HepG2 (cell line): ENCODE measurements at regions not wholly inside any gene's neighbourhood (a gene's known extent, or its start where the extent isn't known, plus 50 kb on each side); places are given as distances from the start of the nearest gene placed in this dataset.
A peak's percentile ranks its signal among the peaks of the same experiment; 100 is the strongest.

ENCODE experiments used
- ATAC-seq: fragments of 200-7000 bp; cut with Tn5 transposase; 3 replicates; pipeline ENCODE4 v1.9.1; 2020; ENCODE audit warnings: mild to moderate bottlenecking, moderate library complexity
- BruUV-seq: library from RNA; stranded (reverse); fragments of 400-500 nt; replicated peaks from 2 replicates; lab custom pipeline; 2021; lab: Mats Ljungman, UMichigan
- CTCF ChIA-PET: fragments of 300-600 bp; formaldehyde crosslinking; extraction: SDS; loops from one replicate; lab custom pipeline; 2021; ENCODE audit warnings: low total read pairs, inconsistent platforms, low intra/inter-chr PET ratio; lab: Yijun Ruan, JAX
- POLR2A ChIA-PET: fragments of 350-600 bp; sonication (Branson Sonifier 250); formaldehyde crosslinking; loops from one replicate; lab custom pipeline; 2020; ENCODE audit warnings: antibody characterized with exemption, inconsistent platforms; lab: Yijun Ruan, JAX
- DNase-seq: peaks from one replicate; pipeline ENCODE4 v3.0.0-alpha.2; 2015; ENCODE audit warnings: low spot score
- FAIRE-seq: peaks from 3 replicates; lab custom pipeline; 2011; peaks lifted over from hg19 to GRCh38; lab: Jason Lieb, UNC
- H2AFZ ChIP-seq: one replicate; pipeline ENCODE4 v1.6.1; 2011; ENCODE audit warnings: low read length, inconsistent platforms
- H3K27ac ChIP-seq: fragments of 300-600 bp; 3 replicates; pipeline ENCODE4 v1.8.0; 2011; ENCODE audit warnings: mixed run types, mild to moderate bottlenecking, mixed read lengths, low read length, inconsistent platforms; ENCODE audit not compliant: insufficient read depth; ENCODE audit errors: extremely low read length
- H3K27me3 ChIP-seq, 2 experiments: fragments of 200-600 bp in 1 of 2; 2 replicates in 1 of 2; 3 replicates in 1 of 2; pipeline versions ENCODE4 v1.6.0 to v1.8.0; 2011; ENCODE audit warnings: low read length in 2 of 2, mild to moderate bottlenecking in 2 of 2, moderate library complexity in 2 of 2, inconsistent platforms in 1 of 2; ENCODE audit not compliant: insufficient read depth in 2 of 2, control insufficient read depth in 1 of 2
- H3K36me3 ChIP-seq, 2 experiments: fragments of 200-600 bp in 1 of 2; replicated peaks in 1 of 2; 2 replicates in 1 of 2; 3 replicates in 1 of 2; pipeline versions ENCODE4 v1.5.1 to v1.8.0; 2011; ENCODE audit warnings: low read length in 2 of 2, inconsistent platforms in 1 of 2; ENCODE audit not compliant: insufficient read depth in 2 of 2, control insufficient read depth in 1 of 2
- H3K4me1 ChIP-seq: 2 replicates; pipeline ENCODE4 v1.5.1; 2012; ENCODE audit warnings: low read length, inconsistent platforms; ENCODE audit not compliant: insufficient read depth
- H3K4me2 ChIP-seq: 2 replicates; pipeline ENCODE4 v1.6.0; 2011; ENCODE audit warnings: low read depth, low read length, inconsistent platforms
- H3K4me3 ChIP-seq, 3 experiments: fragments of 200-600 bp in 1 of 3; sonication (generic), shearing (Covaris generic) in 1 of 3; replicated peaks in 1 of 3; 2 replicates each; pipeline ENCODE4 v1.5.1; 2011 to 2016; ENCODE audit warnings: low read length in 3 of 3, inconsistent platforms in 2 of 3, low read depth in 2 of 3, mild to moderate bottlenecking in 2 of 3, control low read depth in 1 of 3, mixed read lengths in 1 of 3; ENCODE audit not compliant: insufficient read depth in 1 of 3
- H3K79me2 ChIP-seq: one replicate; pipeline ENCODE4 v1.6.1; 2011; ENCODE audit warnings: low read length, inconsistent platforms; ENCODE audit not compliant: insufficient read depth
- H3K9ac ChIP-seq: 2 replicates; pipeline ENCODE4 v1.6.0; 2011; ENCODE audit warnings: mild to moderate bottlenecking, low read depth, low read length, inconsistent platforms; ENCODE audit not compliant: insufficient read depth
- H3K9me3 ChIP-seq: 2 replicates; pipeline ENCODE4 v1.5.1; 2012; ENCODE audit warnings: mild to moderate bottlenecking, low read length
- H4K20me1 ChIP-seq: 2 replicates; pipeline ENCODE4 v1.6.0; 2011; ENCODE audit warnings: inconsistent platforms, mild to moderate bottlenecking, low read length, moderate library complexity; ENCODE audit not compliant: insufficient read depth
- ATM ChIP-seq: fragments of 450-650 bp; IDR thresholded peaks from 2 replicates; pipeline ENCODE4 v1.7.1; 2017; ENCODE audit warnings: mild to moderate bottlenecking, borderline replicate concordance
- BHLHE40 ChIP-seq: IDR thresholded peaks from 2 replicates; pipeline ENCODE4 v1.6.1; 2011; ENCODE audit warnings: low read length, improper control_type of control experiment
- IKZF4 ChIP-seq: sonication (generic); formaldehyde crosslinking; IDR thresholded peaks from 2 replicates; pipeline ENCODE4 v1.5.1; 2020; ENCODE audit warnings: borderline replicate concordance, mild to moderate bottlenecking, low read depth, missing genetic modification reagents; ENCODE audit errors: not compliant biosample characterization
- KDM4B ChIP-seq: sonication (generic); formaldehyde crosslinking; IDR thresholded peaks from 2 replicates; pipeline ENCODE4 v1.4.0; 2020; ENCODE audit warnings: missing genetic modification reagents
- MEF2D ChIP-seq: sonication (generic); formaldehyde crosslinking; IDR thresholded peaks from 2 replicates; pipeline ENCODE4 v1.5.1; 2020; ENCODE audit warnings: mild to moderate bottlenecking, missing genetic modification reagents
- NBN ChIP-seq: fragments of 450-650 bp; conservative IDR thresholded peaks from 2 replicates; pipeline ENCODE4 v1.6.1; 2017
- ZBTB14 ChIP-seq: sonication (generic); formaldehyde crosslinking; IDR thresholded peaks from 2 replicates; pipeline ENCODE4 v1.4.0; 2020; ENCODE audit warnings: missing genetic modification reagents
- ZNF205 ChIP-seq: IDR thresholded peaks from 2 replicates; pipeline ENCODE4 v1.6.1; 2018; ENCODE audit warnings: missing biosample characterization, missing genetic modification reagents
- ZNF24 ChIP-seq: fragments of 450-650 bp; IDR thresholded peaks from 2 replicates; pipeline ENCODE4 v1.6.1; 2017; ENCODE audit warnings: antibody characterized with exemption, mild to moderate bottlenecking
- ZNF570 ChIP-seq: sonication (generic); formaldehyde crosslinking; IDR thresholded peaks from 2 replicates; pipeline ENCODE4 v1.4.0; 2020; ENCODE audit warnings: mild to moderate bottlenecking, missing genetic modification reagents, borderline replicate concordance
- ZNF607 ChIP-seq: sonication (generic); formaldehyde crosslinking; IDR thresholded peaks from 2 replicates; pipeline ENCODE4 v1.5.1; 2020; ENCODE audit warnings: missing genetic modification reagents, mild to moderate bottlenecking, borderline replicate concordance
- ZNF83 ChIP-seq: sonication (generic); formaldehyde crosslinking; IDR thresholded peaks from 2 replicates; pipeline ENCODE4 v1.4.0; 2020; ENCODE audit warnings: missing genetic modification reagents, mild to moderate bottlenecking, borderline replicate concordance
- WGBS: methylation state at CpG from one replicate; pipeline ENCODE4 v1.1.6; 2017; ENCODE audit warnings: low lambda C conversion rate; 5-methylcytosine and 5-hydroxymethylcytosine counted together
- in situ Hi-C: cut with HindIII; loops from 2 replicates; pipeline ENCODE4 v1.10.0; 2017; ENCODE audit warnings: low pct_unique_long_range_greater_than_20kb; ENCODE audit not compliant: extremely low pct_ligation_motif_present
- intact Hi-C: fragments of 100-400 bp; cut with micrococcal nuclease; formaldehyde crosslinking; loops from one replicate; pipeline ENCODE4 v1.10.0; 2022; ENCODE audit not compliant: unreplicated experiment

- intact Hi-C loops = no loop called here
- in situ Hi-C loops = no loop called here
- H3K27me3 ChIP-seq = peaks cover 0 to 12% of the 10 kb centered on the region in 2 experiments; a peak in 2 of 5 replicates
- ChIA-PET POLR2A (no interaction called here), CTCF (no interaction called here)
- H3K4me1 ChIP-seq = no peaks in the 10 kb centered on the region
- H3K4me3 ChIP-seq = no peak overlapping the region
- no peaks in the 10 kb centered on the region for H3K36me3 ChIP-seq
- FAIRE-seq = no peak
- peak; percentile 62 for ATAC-seq
- no peaks in the 10 kb centered on the region for H4K20me1 ChIP-seq
- no peak for TF ChIP-seq MEF2D
- no peak for TF ChIP-seq ZNF83 (CRISPR knock-in tag)
- no peak for TF ChIP-seq ZNF607 (CRISPR knock-in tag)
- no peak for TF ChIP-seq BHLHE40
- TF ChIP-seq ATM = no peak
- no peak for TF ChIP-seq KDM4B (CRISPR knock-in tag)
- no peak for TF ChIP-seq ZBTB14
- no peak for TF ChIP-seq NBN
- TF ChIP-seq IKZF4 (CRISPR knock-in tag) = no peak
- TF ChIP-seq ZNF570 (CRISPR knock-in tag) = no peak
- no peak for TF ChIP-seq ZNF24
- TF ChIP-seq ZNF205 (CRISPR knock-in tag) = no peak
- no peak for DNase-seq
- no peaks in the 10 kb centered on the region for H3K9me3 ChIP-seq
- BruUV-seq = no TSS peak
- H3K4me2 ChIP-seq = no peak overlapping the region
- no peak overlapping the region for H3K27ac ChIP-seq
- H3K79me2 ChIP-seq = no peaks in the 10 kb centered on the region
- no peak overlapping the region for H3K9ac ChIP-seq
- 24% methylated on average over 14 of the region's 14 CpGs for WGBS
- no peak overlapping the region for H2AFZ ChIP-seq
These were observed 283.7 kb downstream of the TEX29 start for GRCh38 chr13:111604097-111604496.
